Activated CD8-positive, alpha-beta memory T cell treated with anti-CD3 and anti-CD28 coated beads, Interleukin-2, amount 10 ng/mL, durations not matched to agents 7 days and 5 days (primary cell): ENCODE measurements at regions not wholly inside any gene's neighbourhood (a gene's known extent, or its start where the extent isn't known, plus 50 kb on each side); places are given as distances from the start of the nearest gene placed in this dataset.

Source experiments
- ATAC-seq: fragments of 150-1000 bp; cut with Tn5 transposase; one replicate; pipeline ENCODE4 v1.10.0; 2021; ENCODE audit warnings: moderate library complexity
- CTCF ChIA-PET: fragments of 350-600 bp; sonication (Branson Sonifier 250); formaldehyde crosslinking; loops from one replicate; lab custom pipeline; 2021; ENCODE audit warnings: antibody characterized with exemption; lab: Charles Lee
- DNase-seq: peaks from one replicate; pipeline ENCODE4 v3.0.0-alpha.2; 2020
- H3K27ac Mint-ChIP-seq: one replicate; pipeline ENCODE4 v1.8.0; 2021; ENCODE audit warnings: mild to moderate bottlenecking, mixed read lengths
- H3K27me3 Mint-ChIP-seq: one replicate; pipeline ENCODE4 v1.8.0; 2021; ENCODE audit warnings: mixed read lengths
- H3K36me3 Mint-ChIP-seq: one replicate; pipeline ENCODE4 v1.8.0; 2021; ENCODE audit warnings: mild to moderate bottlenecking, mixed read lengths
- H3K4me1 Mint-ChIP-seq: one replicate; pipeline ENCODE4 v1.8.0; 2021; ENCODE audit warnings: mixed read lengths
- H3K4me3 Mint-ChIP-seq: one replicate; pipeline ENCODE4 v1.8.0; 2021; ENCODE audit warnings: mild to moderate bottlenecking, moderate library complexity, mixed read lengths
- H3K9me3 Mint-ChIP-seq: one replicate; pipeline ENCODE4 v1.8.0; 2022; ENCODE audit warnings: low read depth, mixed read lengths

- no peak overlapping the region for H3K4me3 Mint-ChIP-seq
- H3K27ac Mint-ChIP-seq, result no peak overlapping the region
- peaks cover 37% of the 10 kb centered on the region for H3K4me1 Mint-ChIP-seq
- H3K9me3 Mint-ChIP-seq, result peaks cover 2% of the 10 kb centered on the region
- H3K27me3 Mint-ChIP-seq, result peaks cover 14% of the 10 kb centered on the region
- DNase-seq (no peak), ATAC-seq (no peak)
- CTCF ChIA-PET, result interaction anchor here (0.5 to 1.0 kb wide), 3 partner anchors 21 to 429 kb away, joined by 3 read pairs; no protein-coding TSS in a partner anchor
- peaks cover 17% of the 10 kb centered on the region for H3K36me3 Mint-ChIP-seq
Observed at GRCh38 chr15:58329781-58330671, 101.8 kb upstream of the LIPC start.

- Mint-ChIP-seq H3K27ac (peak overlapping the region; percentile 93), H3K4me1 (peaks cover 39% of the 10 kb centered on the region), H3K4me3 (no peak overlapping the region), H3K36me3 (peaks cover 19% of the 10 kb centered on the region), H3K27me3 (peaks cover 10% of the 10 kb centered on the region), H3K9me3 (peaks cover 3% of the 10 kb centered on the region)
- CTCF ChIA-PET, result interaction anchor here (0.8 kb wide), 1 partner anchor 103 kb away, joined by 3 read pairs; no protein-coding TSS in a partner anchor
- no peak for DNase-seq
- ATAC-seq, result no peak
Observed at GRCh38 chr15:58330741-58331559, 100.8 kb upstream of the LIPC start.

- DNase-seq (no peak), ATAC-seq (no peak)
- peaks cover 42% of the 10 kb centered on the region for H3K4me1 Mint-ChIP-seq
- no peak overlapping the region for H3K4me3 Mint-ChIP-seq
- H3K36me3 Mint-ChIP-seq, result peaks cover 19% of the 10 kb centered on the region
- peaks cover 3% of the 10 kb centered on the region for H3K9me3 Mint-ChIP-seq
- H3K27me3 Mint-ChIP-seq, result peaks cover 6% of the 10 kb centered on the region
- CTCF ChIA-PET, result interaction anchor here (0.8 kb wide), 1 partner anchor 104 kb away, joined by 3 read pairs; no protein-coding TSS in a partner anchor
- peak overlapping the region; percentile 93 for H3K27ac Mint-ChIP-seq
Observed at GRCh38 chr15:58331560-58331912, 100.3 kb upstream of the LIPC start.

GRCh38 chr15:58331913-58332675 is 99.7 kb upstream of the LIPC start:
- H3K36me3 Mint-ChIP-seq, result peaks cover 16% of the 10 kb centered on the region
- peaks cover 3% of the 10 kb centered on the region for H3K9me3 Mint-ChIP-seq
- H3K4me1 Mint-ChIP-seq, result peaks cover 42% of the 10 kb centered on the region
- peaks cover under 1% of the 10 kb centered on the region for H3K27me3 Mint-ChIP-seq
- DNase-seq, result peak; percentile 96
- H3K27ac Mint-ChIP-seq, result peak overlapping the region; percentile 93
- peak; percentile 98 for ATAC-seq
- peak overlapping the region; percentile 4 for H3K4me3 Mint-ChIP-seq
- CTCF ChIA-PET, result interaction anchor here (1.0 to 1.6 kb wide), 5 partner anchors 18 to 438 kb away, joined by 3 to 8 read pairs (median 3); partner anchors contain the start of gene MINDY2

- Mint-ChIP-seq H3K27ac (peak overlapping the region; percentile 93), H3K9me3 (peaks cover 3% of the 10 kb centered on the region), H3K4me3 (no peak overlapping the region), H3K27me3 (no peaks in the 10 kb centered on the region), H3K36me3 (peaks cover 16% of the 10 kb centered on the region), H3K4me1 (peaks cover 42% of the 10 kb centered on the region)
- CTCF ChIA-PET, result interaction anchor here (1.0 to 1.6 kb wide), 6 partner anchors 15 to 438 kb away, joined by 3 to 8 read pairs (median 3); partner anchors contain the start of gene MINDY2
- DNase-seq, result no peak
- ATAC-seq, result peak; percentile 21
Observed at GRCh38 chr15:58332676-58333400, 99.0 kb upstream of the LIPC start.

GRCh38 chr15:58334803-58335202 is 97.0 kb upstream of the LIPC start:
- H3K4me3 Mint-ChIP-seq, result no peak overlapping the region
- DNase-seq, result no peak
- H3K4me1 Mint-ChIP-seq, result peaks cover 48% of the 10 kb centered on the region
- H3K27me3 Mint-ChIP-seq, result peaks cover under 1% of the 10 kb centered on the region
- CTCF ChIA-PET, result no interaction called here
- peaks cover 13% of the 10 kb centered on the region for H3K36me3 Mint-ChIP-seq
- H3K27ac Mint-ChIP-seq, result no peak overlapping the region
- H3K9me3 Mint-ChIP-seq, result peaks cover 3% of the 10 kb centered on the region
- ATAC-seq, result no peak

- DNase-seq, result no peak
- no peak overlapping the region for H3K4me3 Mint-ChIP-seq
- H3K4me1 Mint-ChIP-seq, result peaks cover 44% of the 10 kb centered on the region
- ATAC-seq, result no peak
- peak overlapping the region; percentile 3 for H3K27ac Mint-ChIP-seq
- CTCF ChIA-PET, result no interaction called here
- peaks cover 13% of the 10 kb centered on the region for H3K36me3 Mint-ChIP-seq
- peaks cover 8% of the 10 kb centered on the region for H3K27me3 Mint-ChIP-seq
- peaks cover 3% of the 10 kb centered on the region for H3K9me3 Mint-ChIP-seq
Observed at GRCh38 chr15:58336161-58336560, 95.6 kb upstream of the LIPC start.

GRCh38 chr15:58340176-58340575 is 91.6 kb upstream of the LIPC start:
- Mint-ChIP-seq H3K27ac (no peak overlapping the region), H3K9me3 (no peaks in the 10 kb centered on the region), H3K4me3 (no peak overlapping the region), H3K4me1 (peaks cover 13% of the 10 kb centered on the region), H3K27me3 (peaks cover 11% of the 10 kb centered on the region), H3K36me3 (peaks cover 4% of the 10 kb centered on the region)
- ATAC-seq (no peak), DNase-seq (no peak)
- CTCF ChIA-PET, result interaction anchor here (1.2 kb wide), 1 partner anchor 33 kb away, joined by 3 read pairs; no protein-coding TSS in a partner anchor

- Mint-ChIP-seq H3K9me3 (no peaks in the 10 kb centered on the region), H3K4me1 (peaks cover 8% of the 10 kb centered on the region), H3K4me3 (no peak overlapping the region), H3K36me3 (no peaks in the 10 kb centered on the region), H3K27ac (no peak overlapping the region), H3K27me3 (peaks cover 11% of the 10 kb centered on the region)
- ATAC-seq (no peak), DNase-seq (no peak)
- CTCF ChIA-PET, result no interaction called here
Observed at GRCh38 chr15:58342508-58342907, 89.3 kb upstream of the LIPC start.

GRCh38 chr15:58344213-58345070 is 87.3 kb upstream of the LIPC start:
- Mint-ChIP-seq H3K4me1 (peaks cover 15% of the 10 kb centered on the region), H3K9me3 (peaks cover 4% of the 10 kb centered on the region), H3K36me3 (peaks cover 3% of the 10 kb centered on the region), H3K27ac (no peak overlapping the region), H3K27me3 (peaks cover 11% of the 10 kb centered on the region), H3K4me3 (no peak overlapping the region)
- ATAC-seq (no peak), DNase-seq (no peak)
- CTCF ChIA-PET, result interaction anchor here (1.2 kb wide), 1 partner anchor 359 kb away, joined by 3 read pairs; no protein-coding TSS in a partner anchor

GRCh38 chr15:58346361-58346760 is 85.4 kb upstream of the LIPC start:
- H3K4me3 Mint-ChIP-seq, result no peak overlapping the region
- no peak for ATAC-seq
- H3K4me1 Mint-ChIP-seq, result peaks cover 9% of the 10 kb centered on the region
- no peak for DNase-seq
- CTCF ChIA-PET, result no interaction called here
- H3K36me3 Mint-ChIP-seq, result peaks cover 3% of the 10 kb centered on the region
- no peak overlapping the region for H3K27ac Mint-ChIP-seq
- H3K27me3 Mint-ChIP-seq, result peaks cover 5% of the 10 kb centered on the region
- peaks cover 4% of the 10 kb centered on the region for H3K9me3 Mint-ChIP-seq
